ENCODE measurements at regions not wholly inside any gene's neighbourhood (a gene's known extent, or its start where the extent isn't known, plus 50 kb on each side); places are given as distances from the start of the nearest gene placed in this dataset.

DNA sequence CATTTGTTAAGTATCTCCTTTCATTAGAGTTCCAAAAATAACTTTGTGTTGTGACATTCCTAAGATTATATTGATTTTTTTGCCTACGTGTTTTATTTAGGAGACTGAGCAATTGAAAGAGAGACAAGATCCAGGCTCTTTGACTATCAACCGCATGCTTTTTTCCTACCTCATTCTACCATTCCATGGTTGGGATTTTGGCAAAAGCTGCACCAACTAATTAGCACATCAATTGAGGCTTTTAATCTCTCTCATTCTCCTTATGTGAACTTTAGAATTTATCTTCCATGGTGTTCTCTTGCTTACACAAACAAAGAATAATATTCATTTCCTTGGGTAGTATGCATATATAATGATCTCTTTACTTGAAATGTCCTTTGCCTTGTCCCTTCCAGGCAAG lies 338.7 kb upstream of the SMC2 start:
- TF ChIP-seq, protein P1, sequence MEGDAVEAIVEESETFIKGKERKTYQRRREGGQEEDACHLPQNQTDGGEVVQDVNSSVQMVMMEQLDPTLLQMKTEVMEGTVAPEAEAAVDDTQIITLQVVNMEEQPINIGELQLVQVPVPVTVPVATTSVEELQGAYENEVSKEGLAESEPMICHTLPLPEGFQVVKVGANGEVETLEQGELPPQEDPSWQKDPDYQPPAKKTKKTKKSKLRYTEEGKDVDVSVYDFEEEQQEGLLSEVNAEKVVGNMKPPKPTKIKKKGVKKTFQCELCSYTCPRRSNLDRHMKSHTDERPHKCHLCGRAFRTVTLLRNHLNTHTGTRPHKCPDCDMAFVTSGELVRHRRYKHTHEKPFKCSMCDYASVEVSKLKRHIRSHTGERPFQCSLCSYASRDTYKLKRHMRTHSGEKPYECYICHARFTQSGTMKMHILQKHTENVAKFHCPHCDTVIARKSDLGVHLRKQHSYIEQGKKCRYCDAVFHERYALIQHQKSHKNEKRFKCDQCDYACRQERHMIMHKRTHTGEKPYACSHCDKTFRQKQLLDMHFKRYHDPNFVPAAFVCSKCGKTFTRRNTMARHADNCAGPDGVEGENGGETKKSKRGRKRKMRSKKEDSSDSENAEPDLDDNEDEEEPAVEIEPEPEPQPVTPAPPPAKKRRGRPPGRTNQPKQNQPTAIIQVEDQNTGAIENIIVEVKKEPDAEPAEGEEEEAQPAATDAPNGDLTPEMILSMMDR (conservative IDR thresholded peaks at IDR 0.05 in 1 of 2, IDR thresholded peaks at IDR 0.05 in 1 of 2; ENCODE audit: extremely low read depth in 1 of 2, insufficient read depth in 1 of 2, low read depth in 1 of 2, low read length in 2 of 2): no peak
- no peak for TF ChIP-seq EZH2 (IDR thresholded peaks at IDR 0.05; ENCODE audit: borderline replicate concordance, low read length)

Measured in mammary epithelial cell (primary cell).